ENCODE measurements at regions not wholly inside any gene's neighbourhood (a gene's known extent, or its start where the extent isn't known, plus 50 kb on each side); places are given as distances from the start of the nearest gene placed in this dataset.

DNA sequence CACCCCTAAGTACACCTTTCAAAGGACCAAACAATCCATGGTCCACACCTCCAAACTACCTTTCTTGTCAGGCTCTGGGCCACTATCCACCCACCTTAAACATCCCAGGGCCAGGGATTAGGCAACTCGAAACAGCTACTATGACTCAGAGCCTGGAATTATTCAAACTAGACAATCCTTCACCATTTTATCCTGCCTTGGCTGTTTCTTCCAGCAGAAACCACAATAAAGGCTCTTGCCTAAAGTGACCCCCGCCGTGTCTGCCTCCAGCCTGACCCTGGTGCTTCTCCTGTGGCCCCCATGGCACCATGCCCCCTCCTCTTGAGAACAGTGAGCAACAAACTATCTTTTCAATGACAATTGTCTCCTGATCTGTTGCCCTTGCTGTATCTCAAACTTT lies 195.5 kb downstream of the EPM2A start:
- ATAC-seq: no peak
- Histone ChIP-seq H3K9me3 (ENCODE audit: low read length) (no peaks in the 10 kb centered on the region), H3K27ac (ENCODE audit: extremely low read length, insufficient read depth, low read length) (no peak overlapping the region), H3K4me3 (replicated peaks in 1 of 3; ENCODE audit: insufficient read depth in 1 of 3, low read depth in 2 of 3, low read length in 3 of 3) (no peak overlapping the region), H3K27me3 (ENCODE audit: control insufficient read depth in 1 of 2, insufficient read depth in 2 of 2, low read length in 2 of 2) (no peaks in the 10 kb centered on the region), H3K9ac (ENCODE audit: insufficient read depth, low read depth, low read length) (no peak overlapping the region), H3K4me2 (ENCODE audit: low read depth, low read length) (no peak overlapping the region), H3K4me1 (ENCODE audit: insufficient read depth, low read length) (no peaks in the 10 kb centered on the region), H3K79me2 (ENCODE audit: insufficient read depth, low read length) (no peaks in the 10 kb centered on the region), H3K36me3 (replicated peaks in 1 of 2; ENCODE audit: control insufficient read depth in 1 of 2, insufficient read depth in 2 of 2, low read length in 2 of 2) (no peaks in the 10 kb centered on the region), H4K20me1 (ENCODE audit: insufficient read depth, low read length) (no peaks in the 10 kb centered on the region), H2AFZ (ENCODE audit: low read length) (no peak overlapping the region)
- CTCF ChIA-PET (ENCODE audit: low intra/inter-chr PET ratio, low total read pairs): no interaction called here
- WGBS (ENCODE audit: low lambda C conversion rate): 0% methylated on average over 3 of the region's 3 CpGs
- intact Hi-C loops (cut with micrococcal nuclease; ENCODE audit: unreplicated experiment) (no loop called here), in situ Hi-C loops (cut with HindIII; ENCODE audit: extremely low pct_ligation_motif_present, low pct_unique_long_range_greater_than_20kb) (no loop called here)
- FAIRE-seq: no peak
- BruUV-seq (replicated peaks): no TSS peak
- POLR2A ChIA-PET: no interaction called here
- TF ChIP-seq SRY (CRISPR knock-in tag; IDR thresholded peaks at IDR 0.05): no peak
- TF ChIP-seq, protein P1, sequence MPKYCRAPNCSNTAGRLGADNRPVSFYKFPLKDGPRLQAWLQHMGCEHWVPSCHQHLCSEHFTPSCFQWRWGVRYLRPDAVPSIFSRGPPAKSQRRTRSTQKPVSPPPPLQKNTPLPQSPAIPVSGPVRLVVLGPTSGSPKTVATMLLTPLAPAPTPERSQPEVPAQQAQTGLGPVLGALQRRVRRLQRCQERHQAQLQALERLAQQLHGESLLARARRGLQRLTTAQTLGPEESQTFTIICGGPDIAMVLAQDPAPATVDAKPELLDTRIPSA (CRISPR knock-in tag; IDR thresholded peaks at IDR 0.05; ENCODE audit: borderline replicate concordance): no peak
- TF ChIP-seq, protein P2, sequence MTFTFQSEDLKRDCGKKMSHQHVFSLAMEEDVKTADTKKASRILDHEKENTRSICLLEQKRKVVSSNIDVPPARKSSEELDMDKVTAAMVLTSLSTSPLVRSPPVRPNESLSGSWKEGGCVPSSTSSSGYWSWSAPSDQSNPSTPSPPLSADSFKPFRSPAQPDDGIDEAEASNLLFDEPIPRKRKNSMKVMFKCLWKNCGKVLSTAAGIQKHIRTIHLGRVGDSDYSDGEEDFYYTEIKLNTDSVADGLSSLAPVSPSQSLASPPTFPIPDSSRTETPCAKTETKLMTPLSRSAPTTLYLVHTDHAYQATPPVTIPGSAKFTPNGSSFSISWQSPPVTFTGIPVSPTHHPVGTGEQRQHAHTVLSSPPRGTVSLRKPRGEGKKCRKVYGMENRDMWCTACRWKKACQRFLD (CRISPR knock-in tag; IDR thresholded peaks at IDR 0.05; ENCODE audit: borderline replicate concordance): no peak
- TF ChIP-seq, protein P3, sequence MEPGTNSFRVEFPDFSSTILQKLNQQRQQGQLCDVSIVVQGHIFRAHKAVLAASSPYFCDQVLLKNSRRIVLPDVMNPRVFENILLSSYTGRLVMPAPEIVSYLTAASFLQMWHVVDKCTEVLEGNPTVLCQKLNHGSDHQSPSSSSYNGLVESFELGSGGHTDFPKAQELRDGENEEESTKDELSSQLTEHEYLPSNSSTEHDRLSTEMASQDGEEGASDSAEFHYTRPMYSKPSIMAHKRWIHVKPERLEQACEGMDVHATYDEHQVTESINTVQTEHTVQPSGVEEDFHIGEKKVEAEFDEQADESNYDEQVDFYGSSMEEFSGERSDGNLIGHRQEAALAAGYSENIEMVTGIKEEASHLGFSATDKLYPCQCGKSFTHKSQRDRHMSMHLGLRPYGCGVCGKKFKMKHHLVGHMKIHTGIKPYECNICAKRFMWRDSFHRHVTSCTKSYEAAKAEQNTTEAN (CRISPR knock-in tag; conservative IDR thresholded peaks at IDR 0.05): no peak
- TF ChIP-seq, protein P4, sequence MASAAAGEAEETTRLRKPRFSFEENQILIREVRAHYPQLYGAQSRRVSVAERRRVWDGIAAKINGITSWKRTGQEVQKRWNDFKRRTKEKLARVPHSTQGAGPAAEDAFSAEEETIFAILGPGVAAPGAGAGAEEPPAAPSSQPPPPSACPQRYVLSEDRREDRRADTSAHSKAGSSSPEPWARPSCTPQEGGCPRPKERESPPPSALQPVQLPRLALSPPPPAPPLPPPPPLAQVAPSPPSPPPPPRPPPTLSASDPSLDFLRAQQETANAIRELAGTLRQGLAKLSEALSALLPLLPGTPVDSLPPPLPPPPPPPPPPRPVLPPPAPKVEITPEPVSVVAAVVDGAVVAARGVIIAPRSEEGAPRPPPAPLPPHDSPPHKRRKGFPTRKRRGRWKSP (CRISPR knock-in tag; IDR thresholded peaks at IDR 0.05): no peak
- DNase-seq (ENCODE audit: low spot score): no peak

All from HepG2 (cell line).